Testis (tissue), 2 donors: ENCODE measurements at regions not wholly inside any gene's neighbourhood (a gene's known extent, or its start where the extent isn't known, plus 50 kb on each side); places are given as distances from the start of the nearest gene placed in this dataset.

Source experiments
- CTCF ChIP-seq, 3 experiments: fragments of 450-650 bp in 2 of 3; fragments of 200-600 bp in 1 of 3; sonication (generic) in 1 of 3; IDR thresholded peaks; one replicate each; pipeline ENCODE4 v1.5.1; 2016 to 2019; ENCODE audit warnings: antibody characterized with exemption in 3 of 3, mild to moderate bottlenecking in 2 of 3, moderate library complexity in 1 of 3
- POLR2A ChIP-seq: fragments of 450-650 bp; IDR thresholded peaks from one replicate; pipeline ENCODE4 v1.6.1; 2017; ENCODE audit warnings: antibody characterized with exemption, mild to moderate bottlenecking, moderate library complexity

GRCh38 chr20:48321271-48321670, 506.5 kb downstream of the PREX1 start:
- TF ChIP-seq CTCF (IDR thresholded peaks at IDR 0.05): no peak
- TF ChIP-seq POLR2A: no peak
